ENCODE measurements at regions not wholly inside any gene's neighbourhood (a gene's known extent, or its start where the extent isn't known, plus 50 kb on each side); places are given as distances from the start of the nearest gene placed in this dataset.

DNA sequence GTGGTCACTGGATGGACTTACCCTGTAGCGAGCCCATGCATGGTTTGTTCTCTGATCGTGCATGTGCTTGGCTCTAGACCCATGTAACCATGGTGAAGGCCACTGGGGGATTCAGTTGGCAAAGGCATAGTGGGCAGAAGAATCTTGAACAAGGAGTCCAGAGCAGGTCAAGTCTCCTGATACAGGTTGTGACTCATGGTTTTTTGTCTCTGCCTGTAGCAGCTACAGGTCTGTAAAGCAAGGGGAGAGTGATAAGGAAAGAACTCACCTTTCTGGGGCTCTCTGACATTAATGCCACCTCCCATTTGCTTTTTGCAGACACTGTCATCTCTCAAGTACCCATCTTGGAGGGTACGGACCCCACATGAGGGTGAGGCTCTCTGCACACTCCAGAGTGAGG, 153.4 kb upstream of the CAMK1G start:
- no peak overlapping the region for H3K4me3 ChIP-seq (ENCODE audit: low read depth, low read length)
- TF ChIP-seq, protein P1, sequence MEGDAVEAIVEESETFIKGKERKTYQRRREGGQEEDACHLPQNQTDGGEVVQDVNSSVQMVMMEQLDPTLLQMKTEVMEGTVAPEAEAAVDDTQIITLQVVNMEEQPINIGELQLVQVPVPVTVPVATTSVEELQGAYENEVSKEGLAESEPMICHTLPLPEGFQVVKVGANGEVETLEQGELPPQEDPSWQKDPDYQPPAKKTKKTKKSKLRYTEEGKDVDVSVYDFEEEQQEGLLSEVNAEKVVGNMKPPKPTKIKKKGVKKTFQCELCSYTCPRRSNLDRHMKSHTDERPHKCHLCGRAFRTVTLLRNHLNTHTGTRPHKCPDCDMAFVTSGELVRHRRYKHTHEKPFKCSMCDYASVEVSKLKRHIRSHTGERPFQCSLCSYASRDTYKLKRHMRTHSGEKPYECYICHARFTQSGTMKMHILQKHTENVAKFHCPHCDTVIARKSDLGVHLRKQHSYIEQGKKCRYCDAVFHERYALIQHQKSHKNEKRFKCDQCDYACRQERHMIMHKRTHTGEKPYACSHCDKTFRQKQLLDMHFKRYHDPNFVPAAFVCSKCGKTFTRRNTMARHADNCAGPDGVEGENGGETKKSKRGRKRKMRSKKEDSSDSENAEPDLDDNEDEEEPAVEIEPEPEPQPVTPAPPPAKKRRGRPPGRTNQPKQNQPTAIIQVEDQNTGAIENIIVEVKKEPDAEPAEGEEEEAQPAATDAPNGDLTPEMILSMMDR (conservative IDR thresholded peaks at IDR 0.05; ENCODE audit: low read depth, low read length) = no peak
- DNase-seq (ENCODE audit: low read depth) = no peak

- TF ChIP-seq, protein P1 (conservative IDR thresholded peaks at IDR 0.05; ENCODE audit: low read depth, low read length) = no peak
- H3K4me3 ChIP-seq (ENCODE audit: low read depth, low read length) = no peak overlapping the region
These were observed 152.7 kb upstream of the CAMK1G start for GRCh38 chr1:209430821-209431259.

DNA sequence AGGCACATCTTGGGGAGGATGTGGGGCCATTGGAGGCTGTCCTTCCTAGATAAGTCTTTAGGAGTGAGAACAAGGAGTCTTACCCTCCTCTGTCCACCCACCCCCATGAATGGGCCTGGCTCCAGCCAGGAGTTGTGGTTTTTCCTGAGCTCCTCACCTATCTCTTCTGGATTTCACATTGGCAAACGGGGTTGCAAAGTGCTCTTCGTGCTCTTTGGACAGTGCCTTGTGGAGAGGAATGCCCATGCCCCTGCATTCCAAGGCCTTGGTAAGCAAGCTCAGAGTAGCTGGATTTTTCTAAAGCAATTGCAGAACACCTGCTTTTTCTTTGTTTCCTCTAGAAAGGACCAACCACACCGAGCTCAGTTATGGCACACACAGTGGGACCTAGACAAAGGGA, 152.1 kb upstream of the CAMK1G start:
- TF ChIP-seq, protein P1 (conservative IDR thresholded peaks at IDR 0.05; ENCODE audit: low read depth, low read length) = no peak
- no peak overlapping the region for H3K4me3 ChIP-seq (ENCODE audit: low read depth, low read length)
- DNase-seq (ENCODE audit: low read depth) = no peak

More at GRCh38 chr1:209430821-209431259, 152.7 kb upstream of the CAMK1G start:
- DNase-seq (ENCODE audit: low read depth) = no peak

DNA sequence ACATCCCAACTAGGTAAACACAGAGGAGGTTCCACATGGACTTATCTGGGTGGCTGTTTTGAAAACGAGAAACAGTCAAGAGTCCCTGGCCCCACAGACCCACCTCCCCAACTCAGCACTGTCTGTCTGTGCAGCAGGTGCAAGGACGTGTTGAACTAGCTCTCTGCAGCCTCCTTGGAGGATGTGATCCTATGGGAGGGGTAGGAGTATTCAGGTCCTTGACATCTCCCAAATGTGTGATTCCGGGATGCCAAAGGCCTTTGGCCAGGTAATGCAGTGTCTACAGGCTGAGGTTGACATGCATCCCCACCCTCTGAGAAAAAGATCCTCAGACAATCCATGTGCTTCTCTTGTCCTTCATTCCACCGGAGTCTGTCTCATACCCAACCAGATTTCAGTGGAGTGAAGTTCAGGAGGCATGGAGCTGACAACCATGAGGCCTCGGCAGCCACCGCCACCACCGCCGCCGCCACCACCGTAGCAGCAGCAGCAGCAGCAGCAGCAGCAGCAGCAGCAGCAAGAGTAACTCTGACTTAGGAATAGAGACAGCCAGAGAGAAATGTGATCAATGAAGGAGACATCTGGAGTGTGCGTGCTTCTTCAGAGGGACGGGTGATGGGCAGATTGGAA, 151.6 kb upstream of the CAMK1G start:
- H3K4me3 ChIP-seq (ENCODE audit: low read depth, low read length) = no peak overlapping the region
- TF ChIP-seq, protein P1 (conservative IDR thresholded peaks at IDR 0.05; ENCODE audit: low read depth, low read length) = no peak
- no peak for DNase-seq (ENCODE audit: low read depth)

DNA sequence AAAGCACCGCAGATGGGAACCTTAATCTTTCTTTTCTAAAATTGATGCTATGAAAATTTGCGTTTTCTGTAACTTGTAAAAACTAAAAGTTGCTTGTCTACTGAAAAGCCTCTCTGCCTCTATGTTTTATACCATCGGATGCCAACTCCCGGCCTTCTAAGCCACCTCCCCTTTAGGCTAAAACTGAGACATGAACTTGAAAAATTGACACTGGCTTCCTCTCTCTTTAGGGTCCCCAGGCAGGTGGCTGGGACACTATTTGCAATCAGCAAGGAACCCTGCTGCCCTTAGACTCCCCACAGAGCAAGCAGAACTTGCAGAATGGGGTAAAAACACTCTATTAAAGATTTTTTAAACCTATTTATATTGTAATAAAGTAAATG, 151.1 kb upstream of the CAMK1G start:
- TF ChIP-seq, protein P1 (conservative IDR thresholded peaks at IDR 0.05; ENCODE audit: low read depth, low read length) = no peak
- no peak for DNase-seq (ENCODE audit: low read depth)
- no peak overlapping the region for H3K4me3 ChIP-seq (ENCODE audit: low read depth, low read length)

GRCh38 chr1:209433649-209434031, 149.9 kb upstream of the CAMK1G start:
- TF ChIP-seq, protein P1 (conservative IDR thresholded peaks at IDR 0.05; ENCODE audit: low read depth, low read length) = no peak
- DNase-seq (ENCODE audit: low read depth) = no peak

GRCh38 chr1:209434066-209434465, 149.4 kb upstream of the CAMK1G start:
- DNase-seq (ENCODE audit: low read depth) = no peak
- no peak overlapping the region for H3K4me3 ChIP-seq (ENCODE audit: low read depth, low read length)
- TF ChIP-seq, protein P1 (conservative IDR thresholded peaks at IDR 0.05; ENCODE audit: low read depth, low read length) = no peak

More at GRCh38 chr1:209433649-209434031, 149.9 kb upstream of the CAMK1G start:
- H3K4me3 ChIP-seq (ENCODE audit: low read depth, low read length) = no peak overlapping the region
